Umbilical cord (tissue), 1 donor: ENCODE measurements at regions not wholly inside any gene's neighbourhood (a gene's known extent, or its start where the extent isn't known, plus 50 kb on each side); places are given as distances from the start of the nearest gene placed in this dataset.
"Not testable (repeated sequence)": the region's sequence is repeated elsewhere in the genome, so short reads cannot be mapped to it uniquely, and the experiment has no call there.

Experiments used
- DNase-seq: peaks from one replicate; pipeline ENCODE4 v3.0.0-alpha.2; 2015; ENCODE audit warnings: low spot score

GRCh38 chr6:74431873-74432580 is 736.0 kb downstream of the CD109 start:
- DNase-seq, result no peak

- no peak for DNase-seq
Observed at GRCh38 chr6:74420221-74420620, 724.2 kb downstream of the CD109 start.

- no peak for DNase-seq
Observed at GRCh38 chr6:74415056-74415455, 719.1 kb downstream of the CD109 start.

GRCh38 chr6:74410630-74411029 is 714.6 kb downstream of the CD109 start:
- DNase-seq, result no peak

GRCh38 chr6:74409447-74409846 is 713.4 kb downstream of the CD109 start:
- DNase-seq, result peak; percentile 82

GRCh38 chr6:74408844-74409243 is 712.8 kb downstream of the CD109 start:
- no peak for DNase-seq

GRCh38 chr6:74404366-74404765 is 708.4 kb downstream of the CD109 start:
- no peak for DNase-seq

- no peak for DNase-seq
Observed at GRCh38 chr6:74402781-74403180, 706.8 kb downstream of the CD109 start.

GRCh38 chr6:74378437-74378836 is 682.4 kb downstream of the CD109 start:
- not testable (repeated sequence) for DNase-seq

- no peak for DNase-seq
Observed at GRCh38 chr6:74369556-74369993, 673.6 kb downstream of the CD109 start.

GRCh38 chr6:74368746-74369145 is 672.7 kb downstream of the CD109 start:
- no peak for DNase-seq

- no peak for DNase-seq
Observed at GRCh38 chr6:74366634-74367033, 670.6 kb downstream of the CD109 start.

- DNase-seq, result no peak
Observed at GRCh38 chr6:74362391-74362790, 666.4 kb downstream of the CD109 start.

- DNase-seq, result no peak
Observed at GRCh38 chr6:74357321-74357720, 661.3 kb downstream of the CD109 start.

- no peak for DNase-seq
Observed at GRCh38 chr6:74356391-74356790, 660.4 kb downstream of the CD109 start.

GRCh38 chr6:74346936-74347535 is 651.0 kb downstream of the CD109 start:
- DNase-seq, result no peak

- DNase-seq, result no peak
Observed at GRCh38 chr6:74343804-74344203, 647.8 kb downstream of the CD109 start.

GRCh38 chr6:74343321-74343720 is 647.3 kb downstream of the CD109 start:
- not testable (repeated sequence) for DNase-seq

GRCh38 chr6:74334722-74335121 is 638.7 kb downstream of the CD109 start:
- DNase-seq, result no peak

- DNase-seq, result no peak
Observed at GRCh38 chr6:74333406-74333805, 637.4 kb downstream of the CD109 start.

GRCh38 chr6:74320715-74321114 is 624.7 kb downstream of the CD109 start:
- DNase-seq, result no peak

- no peak for DNase-seq
Observed at GRCh38 chr6:74320074-74320473, 624.1 kb downstream of the CD109 start.

GRCh38 chr6:74319292-74319691 is 623.3 kb downstream of the CD109 start:
- DNase-seq, result no peak

- no peak for DNase-seq
Observed at GRCh38 chr6:74318738-74319137, 622.7 kb downstream of the CD109 start.
